ENCODE measurements at regions not wholly inside any gene's neighbourhood (a gene's known extent, or its start where the extent isn't known, plus 50 kb on each side); places are given as distances from the start of the nearest gene placed in this dataset.

DNA sequence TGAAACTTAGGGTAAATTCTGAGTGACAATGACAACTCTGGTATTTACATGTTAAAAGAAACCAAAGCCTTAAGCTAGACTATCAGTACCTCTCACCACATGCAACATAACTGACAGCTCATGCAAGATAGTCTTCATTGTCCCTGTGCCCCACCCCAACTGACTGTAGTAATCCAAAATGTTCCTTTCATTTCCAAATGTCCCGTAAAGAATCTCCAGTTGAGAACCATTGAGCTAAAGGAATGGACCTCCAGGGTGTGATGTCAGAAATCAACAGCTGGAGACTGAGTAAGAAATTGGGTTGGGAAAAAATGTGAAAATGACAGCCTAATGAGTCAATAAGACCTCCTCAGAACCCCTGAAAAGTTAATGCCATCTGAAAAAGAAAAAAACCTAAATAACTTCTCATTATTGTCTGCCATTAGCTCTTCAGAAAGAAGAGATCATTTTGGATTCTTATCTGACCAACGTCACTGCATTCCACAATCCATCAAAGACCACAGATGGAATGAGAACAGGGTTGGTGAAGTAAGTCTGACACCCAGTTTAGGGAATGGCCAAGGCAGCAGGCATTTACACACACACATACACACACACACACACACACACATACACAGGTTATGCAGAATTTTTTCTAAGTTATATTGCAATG, 51.7 kb upstream of the ACVR2A start:
- no peak for DNase-seq (ENCODE audit: low read depth in 2 of 3, low spot score in 2 of 3)

DNA sequence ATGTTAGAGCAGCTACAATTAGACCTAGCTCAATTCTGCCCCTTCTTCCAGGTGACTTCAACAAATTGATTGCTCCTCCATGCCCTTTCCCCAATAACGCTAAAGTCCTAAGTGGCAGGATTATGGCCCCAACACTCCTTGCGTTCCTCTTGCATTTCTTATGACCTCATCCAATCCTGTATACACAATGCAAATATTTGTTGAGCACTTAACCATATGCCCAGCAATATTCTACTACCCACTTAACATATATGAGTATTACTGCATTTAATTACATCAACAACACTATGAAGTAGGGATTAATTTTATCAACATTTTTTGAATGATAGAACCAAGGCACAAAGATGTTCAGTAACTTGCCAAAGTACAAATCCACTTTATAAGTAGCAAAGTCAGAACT, 54.2 kb upstream of the ACVR2A start:
- DNase-seq (ENCODE audit: low read depth in 2 of 3, low spot score in 2 of 3) = no peak

GRCh38 chr2:147789720-147790119, 55.1 kb upstream of the ACVR2A start:
- no peak for DNase-seq (ENCODE audit: low read depth in 2 of 3, low spot score in 2 of 3)

GRCh38 chr2:147789287-147789686, 55.5 kb upstream of the ACVR2A start:
- no peak for DNase-seq (ENCODE audit: low read depth in 2 of 3, low spot score in 2 of 3)

- DNase-seq (ENCODE audit: low read depth in 2 of 3, low spot score in 2 of 3) = no peak
Measured at GRCh38 chr2:147782141-147782930, 62.5 kb upstream of the ACVR2A start.

- DNase-seq (ENCODE audit: low read depth in 2 of 3, low spot score in 2 of 3) = no peak
Measured at GRCh38 chr2:147779440-147779839, 65.4 kb upstream of the ACVR2A start.

DNA sequence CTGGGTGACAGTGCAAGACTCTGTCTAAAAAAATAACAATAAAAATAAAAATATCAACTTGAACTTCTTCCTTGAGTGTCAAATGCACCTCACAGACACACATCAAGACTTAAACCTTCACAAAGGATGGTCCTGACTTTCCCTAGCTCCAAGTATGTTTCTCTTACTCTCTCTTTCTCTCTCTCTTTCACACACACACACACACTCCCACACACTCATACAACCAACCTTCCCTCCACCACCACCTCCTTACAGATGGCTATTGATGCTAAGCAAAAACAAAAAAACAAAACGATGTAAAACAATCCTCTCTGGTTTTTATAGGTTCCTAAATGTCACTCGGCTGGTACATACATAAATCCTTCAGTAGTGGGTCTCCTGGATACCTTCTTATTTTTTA, 67.4 kb upstream of the ACVR2A start:
- DNase-seq (ENCODE audit: low read depth in 2 of 3, low spot score in 2 of 3) = no peak

DNA sequence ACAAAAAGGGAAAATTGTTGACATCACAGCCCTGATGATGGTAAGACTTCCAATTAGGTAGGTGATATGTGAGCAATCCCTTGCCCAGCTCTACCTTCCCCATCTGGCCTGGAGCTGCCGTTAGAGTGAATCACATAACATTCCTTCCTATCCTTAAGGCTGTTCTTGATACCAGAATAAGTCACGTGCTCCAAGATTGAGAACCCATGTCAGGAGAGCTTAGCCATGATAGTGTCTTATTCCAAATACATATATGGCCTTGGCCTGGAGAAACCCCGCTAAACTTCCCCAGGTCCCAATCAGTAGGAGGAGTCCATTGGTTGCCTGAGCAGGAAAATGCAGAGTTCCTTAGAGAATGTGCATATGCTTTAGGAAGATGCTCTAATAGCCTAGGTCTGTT, 70.0 kb upstream of the ACVR2A start:
- no peak for DNase-seq (ENCODE audit: low read depth in 2 of 3, low spot score in 2 of 3)

DNA sequence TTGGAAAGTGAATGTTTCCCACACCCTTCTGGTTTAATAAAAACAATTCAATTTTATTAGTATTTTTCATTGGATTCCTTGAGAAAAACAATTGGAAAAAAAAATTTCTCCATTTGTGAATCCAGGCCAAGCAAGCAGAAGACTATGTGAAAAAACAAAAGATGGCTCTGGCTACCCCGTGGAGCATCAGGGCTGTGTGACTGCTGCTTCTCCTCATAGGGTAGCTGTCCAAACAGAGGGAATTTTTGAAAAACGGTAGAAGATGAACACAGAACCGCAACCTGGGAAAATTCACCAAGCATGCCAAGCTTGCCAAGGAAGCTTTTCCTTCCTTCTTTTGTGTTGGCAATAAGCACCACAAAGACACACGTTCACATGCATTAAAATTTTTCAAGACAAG, 71.3 kb upstream of the ACVR2A start:
- DNase-seq (ENCODE audit: low read depth in 2 of 3, low spot score in 2 of 3) = no peak

DNA sequence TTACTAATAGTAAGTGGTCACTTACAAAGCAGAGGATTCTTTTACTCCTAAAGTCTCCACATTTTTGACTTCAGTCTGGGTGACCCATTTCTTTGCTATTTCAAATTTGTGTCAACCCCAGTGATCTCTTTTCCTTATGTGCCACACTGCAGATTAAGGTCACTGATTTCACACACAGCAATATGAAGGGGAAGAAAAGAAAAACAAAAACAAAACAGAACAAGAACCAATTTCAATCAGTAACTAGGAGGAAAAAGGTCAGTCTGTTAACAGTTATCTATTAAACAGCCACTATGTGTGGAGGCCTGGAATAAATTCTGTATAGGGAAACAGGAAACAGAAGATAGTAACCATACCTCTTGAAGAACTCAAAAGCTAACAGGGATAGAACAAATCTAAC, 72.0 kb upstream of the ACVR2A start:
- no peak for DNase-seq (ENCODE audit: low read depth in 2 of 3, low spot score in 2 of 3)

GRCh38 chr2:147763861-147764260, 81.0 kb upstream of the ACVR2A start:
- no peak for DNase-seq (ENCODE audit: low read depth in 2 of 3, low spot score in 2 of 3)

- DNase-seq (ENCODE audit: low read depth in 2 of 3, low spot score in 2 of 3) = no peak
Measured at GRCh38 chr2:147760984-147761383, 83.8 kb upstream of the ACVR2A start.

- DNase-seq (ENCODE audit: low read depth in 2 of 3, low spot score in 2 of 3) = no peak
Measured at GRCh38 chr2:147759536-147759935, 85.3 kb upstream of the ACVR2A start.

- DNase-seq (ENCODE audit: low read depth in 2 of 3, low spot score in 2 of 3) = no peak
Measured at GRCh38 chr2:147758821-147759220, 86.0 kb upstream of the ACVR2A start.

- DNase-seq (ENCODE audit: low read depth in 2 of 3, low spot score in 2 of 3) = no peak
Measured at GRCh38 chr2:147756069-147756468, 88.8 kb upstream of the ACVR2A start.

GRCh38 chr2:147740211-147740927, 104.5 kb upstream of the ACVR2A start:
- DNase-seq (ENCODE audit: low read depth in 2 of 3, low spot score in 2 of 3) = no peak

GRCh38 chr2:147739508-147739907, 105.3 kb upstream of the ACVR2A start:
- DNase-seq (ENCODE audit: low read depth in 2 of 3, low spot score in 2 of 3) = no peak

DNA sequence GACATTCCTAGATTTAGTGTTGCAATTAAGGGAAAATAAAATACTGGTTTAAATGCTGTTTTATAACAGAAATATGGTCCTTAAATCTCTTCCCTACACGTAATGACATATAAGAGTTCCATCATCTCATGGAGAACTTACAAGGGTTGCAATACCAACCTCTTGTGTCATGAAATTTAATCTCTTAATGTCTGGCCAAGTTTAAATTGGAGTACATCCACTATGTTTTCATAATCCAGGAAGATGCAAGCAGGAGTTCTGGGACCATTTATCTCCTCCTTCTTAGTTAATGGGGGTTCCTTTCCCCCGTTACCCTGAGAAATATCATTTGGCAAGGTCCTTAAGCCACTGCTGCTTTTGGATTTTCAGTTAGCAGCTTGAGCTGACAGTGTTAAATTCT, 126.0 kb upstream of the ACVR2A start:
- DNase-seq (ENCODE audit: low read depth in 2 of 3, low spot score in 2 of 3) = no peak

DNA sequence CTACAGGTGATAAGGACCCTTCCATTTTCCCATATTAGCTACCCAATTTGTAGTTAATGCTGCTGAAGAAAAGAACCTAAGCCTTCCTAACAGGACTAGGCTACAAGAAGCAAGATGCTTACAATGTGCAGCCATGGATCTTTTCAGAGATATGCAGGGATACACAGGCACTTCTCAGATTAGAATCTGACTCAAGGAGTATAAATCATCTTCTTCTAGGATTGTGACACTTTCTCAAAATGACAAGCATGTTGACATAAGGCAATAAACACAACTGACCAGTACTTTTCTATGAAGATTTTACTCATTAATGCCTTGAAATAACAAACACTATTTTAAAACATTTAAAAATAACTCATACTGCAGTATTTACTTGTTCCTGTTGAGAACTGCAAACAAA, 127.9 kb upstream of the ACVR2A start:
- DNase-seq (ENCODE audit: low read depth in 2 of 3, low spot score in 2 of 3) = no peak

DNA sequence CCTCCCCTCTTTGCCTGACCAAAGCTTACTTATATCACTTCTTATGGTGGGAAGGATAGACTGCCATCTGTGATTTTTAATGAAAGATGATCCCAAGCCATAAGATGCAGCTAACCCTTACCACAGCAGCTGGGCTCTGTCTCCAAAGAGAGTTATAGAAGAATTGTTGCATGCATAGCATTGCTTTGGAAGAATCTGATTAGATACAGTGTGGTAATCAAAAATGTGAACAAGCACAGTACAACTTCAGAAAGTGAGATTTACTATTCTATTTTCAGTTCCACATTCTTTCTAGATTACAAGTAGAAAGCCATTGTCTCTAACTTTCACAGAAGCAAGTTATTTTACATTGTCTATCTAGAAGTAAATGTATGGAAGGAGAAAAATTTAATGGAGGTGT, 129.0 kb upstream of the ACVR2A start:
- no peak for DNase-seq (ENCODE audit: low read depth in 2 of 3, low spot score in 2 of 3)

DNA sequence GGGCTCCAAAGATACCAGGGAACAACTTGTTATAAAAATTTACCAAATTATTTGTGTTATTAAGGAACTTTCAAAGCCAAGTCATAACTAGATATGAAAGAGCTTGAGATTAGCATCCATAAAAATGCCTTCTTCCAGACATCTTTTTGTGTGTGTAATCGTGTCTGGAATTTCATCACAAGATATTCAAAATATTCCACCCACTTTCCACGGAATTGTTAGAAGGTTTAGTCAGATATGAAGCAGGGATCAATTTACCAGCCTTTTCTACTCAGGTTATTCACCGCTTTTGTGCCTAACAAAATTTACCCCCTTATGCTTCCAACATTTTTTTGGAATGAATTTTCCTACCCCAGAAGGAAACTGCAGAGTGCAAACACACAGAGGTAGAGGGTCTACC, 130.2 kb upstream of the ACVR2A start:
- DNase-seq (ENCODE audit: low read depth in 2 of 3, low spot score in 2 of 3) = no peak

GRCh38 chr2:147713349-147713748, 131.5 kb upstream of the ACVR2A start:
- no peak for DNase-seq (ENCODE audit: low read depth in 2 of 3, low spot score in 2 of 3)

Data from activated CD8-positive, alpha-beta memory T cell treated with anti-CD3 and anti-CD28 coated beads for 48 hours (primary cell).